ENCODE measurements at regions not wholly inside any gene's neighbourhood (a gene's known extent, or its start where the extent isn't known, plus 50 kb on each side); places are given as distances from the start of the nearest gene placed in this dataset.

DNA sequence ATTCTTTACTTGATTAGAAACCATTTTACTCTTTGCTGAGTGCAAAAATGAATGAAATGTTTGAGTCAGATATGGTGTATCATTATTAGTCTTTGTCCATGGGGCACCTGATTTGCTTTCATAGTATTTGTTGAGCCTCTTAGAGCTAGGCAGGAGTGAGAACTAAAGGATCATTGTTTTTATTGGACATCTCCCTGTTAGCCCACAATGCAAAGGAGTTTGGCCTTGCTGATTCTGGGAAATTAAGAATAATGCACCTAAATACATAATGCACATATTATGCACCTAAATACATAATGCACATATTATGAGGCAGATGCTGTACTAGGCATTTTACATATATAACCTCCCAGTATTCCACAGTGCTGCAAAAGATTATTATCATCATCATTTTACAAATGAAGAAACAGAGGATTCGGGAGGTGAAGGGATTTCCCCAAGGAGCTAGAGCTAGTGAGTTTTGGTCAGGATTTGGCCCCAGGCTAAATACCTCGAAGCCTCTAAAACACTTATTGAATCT, 113.0 kb upstream of the LIFR start:
- TF ChIP-seq, protein P1, sequence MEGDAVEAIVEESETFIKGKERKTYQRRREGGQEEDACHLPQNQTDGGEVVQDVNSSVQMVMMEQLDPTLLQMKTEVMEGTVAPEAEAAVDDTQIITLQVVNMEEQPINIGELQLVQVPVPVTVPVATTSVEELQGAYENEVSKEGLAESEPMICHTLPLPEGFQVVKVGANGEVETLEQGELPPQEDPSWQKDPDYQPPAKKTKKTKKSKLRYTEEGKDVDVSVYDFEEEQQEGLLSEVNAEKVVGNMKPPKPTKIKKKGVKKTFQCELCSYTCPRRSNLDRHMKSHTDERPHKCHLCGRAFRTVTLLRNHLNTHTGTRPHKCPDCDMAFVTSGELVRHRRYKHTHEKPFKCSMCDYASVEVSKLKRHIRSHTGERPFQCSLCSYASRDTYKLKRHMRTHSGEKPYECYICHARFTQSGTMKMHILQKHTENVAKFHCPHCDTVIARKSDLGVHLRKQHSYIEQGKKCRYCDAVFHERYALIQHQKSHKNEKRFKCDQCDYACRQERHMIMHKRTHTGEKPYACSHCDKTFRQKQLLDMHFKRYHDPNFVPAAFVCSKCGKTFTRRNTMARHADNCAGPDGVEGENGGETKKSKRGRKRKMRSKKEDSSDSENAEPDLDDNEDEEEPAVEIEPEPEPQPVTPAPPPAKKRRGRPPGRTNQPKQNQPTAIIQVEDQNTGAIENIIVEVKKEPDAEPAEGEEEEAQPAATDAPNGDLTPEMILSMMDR (tag by site-specific recombination; IDR thresholded peaks at IDR 0.05), result no peak
- TF ChIP-seq ZNF274 (IDR thresholded peaks at IDR 0.05; ENCODE audit: low read length) (no peak), ZNF274 (tag by site-specific recombination; IDR thresholded peaks at IDR 0.05; ENCODE audit: borderline replicate concordance) (no peak), ZNF777 (tag by site-specific recombination; IDR thresholded peaks at IDR 0.05; ENCODE audit: borderline replicate concordance) (no peak), GLIS2 (tag by site-specific recombination; IDR thresholded peaks at IDR 0.05) (no peak), ZBTB11 (tag by site-specific recombination; conservative IDR thresholded peaks at IDR 0.05; ENCODE audit: low read depth) (no peak)
- TF ChIP-seq, protein P2, sequence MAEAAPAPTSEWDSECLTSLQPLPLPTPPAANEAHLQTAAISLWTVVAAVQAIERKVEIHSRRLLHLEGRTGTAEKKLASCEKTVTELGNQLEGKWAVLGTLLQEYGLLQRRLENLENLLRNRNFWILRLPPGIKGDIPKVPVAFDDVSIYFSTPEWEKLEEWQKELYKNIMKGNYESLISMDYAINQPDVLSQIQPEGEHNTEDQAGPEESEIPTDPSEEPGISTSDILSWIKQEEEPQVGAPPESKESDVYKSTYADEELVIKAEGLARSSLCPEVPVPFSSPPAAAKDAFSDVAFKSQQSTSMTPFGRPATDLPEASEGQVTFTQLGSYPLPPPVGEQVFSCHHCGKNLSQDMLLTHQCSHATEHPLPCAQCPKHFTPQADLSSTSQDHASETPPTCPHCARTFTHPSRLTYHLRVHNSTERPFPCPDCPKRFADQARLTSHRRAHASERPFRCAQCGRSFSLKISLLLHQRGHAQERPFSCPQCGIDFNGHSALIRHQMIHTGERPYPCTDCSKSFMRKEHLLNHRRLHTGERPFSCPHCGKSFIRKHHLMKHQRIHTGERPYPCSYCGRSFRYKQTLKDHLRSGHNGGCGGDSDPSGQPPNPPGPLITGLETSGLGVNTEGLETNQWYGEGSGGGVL (tag by site-specific recombination; IDR thresholded peaks at IDR 0.05), result no peak
